ENCODE measurements at regions not wholly inside any gene's neighbourhood (a gene's known extent, or its start where the extent isn't known, plus 50 kb on each side); places are given as distances from the start of the nearest gene placed in this dataset.
"Not testable (repeated sequence)": the region's sequence is repeated elsewhere in the genome, so short reads cannot be mapped to it uniquely, and the experiment has no call there.

GRCh38 chr15:22303112-22303511, 155.6 kb upstream of the GOLGA6L22 start:
- TF ChIP-seq CTCF (IDR thresholded peaks at IDR 0.05 in 8 of 11, conservative IDR thresholded peaks at IDR 0.05 in 3 of 11); POLR2AphosphoS5 (IDR thresholded peaks at IDR 0.05); POLR2A (IDR thresholded peaks at IDR 0.05): not testable (repeated sequence)

All from spleen (tissue), 7 donors.